ENCODE measurements at regions not wholly inside any gene's neighbourhood (a gene's known extent, or its start where the extent isn't known, plus 50 kb on each side); places are given as distances from the start of the nearest gene placed in this dataset.

DNA sequence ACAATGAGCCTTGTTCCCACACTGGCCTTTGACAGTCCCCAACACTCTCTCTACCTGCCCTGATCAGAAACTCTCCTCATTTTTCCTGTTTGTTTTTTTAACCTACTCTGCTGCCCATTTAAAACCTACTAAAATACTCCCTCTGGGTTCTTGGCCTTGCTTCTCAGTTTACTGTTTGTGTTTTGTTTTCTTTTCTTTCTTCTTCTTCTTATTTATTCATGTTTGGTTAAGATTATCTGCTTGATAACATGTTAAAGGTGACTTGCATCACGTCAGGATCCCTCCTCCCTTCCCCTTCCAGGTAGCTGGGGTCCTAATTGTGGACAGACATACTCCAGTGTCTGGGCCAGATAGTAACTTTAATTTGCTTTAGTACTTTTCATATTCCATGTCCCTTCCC, 95.0 kb upstream of the KCNA4 start:
- Mint-ChIP-seq H3K27ac (ENCODE audit: unreplicated experiment) (no peak overlapping the region), H3K36me3 (ENCODE audit: insufficient read depth, unreplicated experiment) (no peaks in the 10 kb centered on the region), H3K4me1 (ENCODE audit: low read depth, unreplicated experiment) (no peaks in the 10 kb centered on the region), H3K27me3 (ENCODE audit: insufficient read depth, unreplicated experiment) (peaks cover 7% of the 10 kb centered on the region), H3K4me3 (ENCODE audit: unreplicated experiment) (no peak overlapping the region), H3K9me3 (ENCODE audit: unreplicated experiment) (no peaks in the 10 kb centered on the region)
- DNase-seq, result no peak
- BruUV-seq (replicated peaks), result no TSS peak
- no peak overlapping the region for H3K4me3 ChIP-seq (ENCODE audit: low read depth, low read length)
- intact Hi-C loops (cut with micrococcal nuclease; ENCODE audit: unreplicated experiment), result no loop called here
- no peaks in the 10 kb centered on the region for H3K4me1 ChIP-seq
- ChIA-PET POLR2A (no interaction called here), CTCF (interaction anchor here (0.9 kb wide), 1 partner anchor 32 kb away, joined by 3 read pairs; no protein-coding TSS in a partner anchor)
- H3K27me3 ChIP-seq (replicated peaks; ENCODE audit: control insufficient read depth, insufficient read depth, low read length), result no peaks in the 10 kb centered on the region
- no peaks in the 10 kb centered on the region for H3K9me3 ChIP-seq
- TF ChIP-seq, protein P1, sequence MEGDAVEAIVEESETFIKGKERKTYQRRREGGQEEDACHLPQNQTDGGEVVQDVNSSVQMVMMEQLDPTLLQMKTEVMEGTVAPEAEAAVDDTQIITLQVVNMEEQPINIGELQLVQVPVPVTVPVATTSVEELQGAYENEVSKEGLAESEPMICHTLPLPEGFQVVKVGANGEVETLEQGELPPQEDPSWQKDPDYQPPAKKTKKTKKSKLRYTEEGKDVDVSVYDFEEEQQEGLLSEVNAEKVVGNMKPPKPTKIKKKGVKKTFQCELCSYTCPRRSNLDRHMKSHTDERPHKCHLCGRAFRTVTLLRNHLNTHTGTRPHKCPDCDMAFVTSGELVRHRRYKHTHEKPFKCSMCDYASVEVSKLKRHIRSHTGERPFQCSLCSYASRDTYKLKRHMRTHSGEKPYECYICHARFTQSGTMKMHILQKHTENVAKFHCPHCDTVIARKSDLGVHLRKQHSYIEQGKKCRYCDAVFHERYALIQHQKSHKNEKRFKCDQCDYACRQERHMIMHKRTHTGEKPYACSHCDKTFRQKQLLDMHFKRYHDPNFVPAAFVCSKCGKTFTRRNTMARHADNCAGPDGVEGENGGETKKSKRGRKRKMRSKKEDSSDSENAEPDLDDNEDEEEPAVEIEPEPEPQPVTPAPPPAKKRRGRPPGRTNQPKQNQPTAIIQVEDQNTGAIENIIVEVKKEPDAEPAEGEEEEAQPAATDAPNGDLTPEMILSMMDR (IDR thresholded peaks at IDR 0.05; ENCODE audit: insufficient read depth in 1 of 2, low read depth in 1 of 2, low read length in 1 of 2, severe bottlenecking in 1 of 2, unreplicated experiment in 1 of 2), result no peak
- H3K36me3 ChIP-seq (ENCODE audit: control insufficient read depth, insufficient read depth, low read length), result no peaks in the 10 kb centered on the region

DNA sequence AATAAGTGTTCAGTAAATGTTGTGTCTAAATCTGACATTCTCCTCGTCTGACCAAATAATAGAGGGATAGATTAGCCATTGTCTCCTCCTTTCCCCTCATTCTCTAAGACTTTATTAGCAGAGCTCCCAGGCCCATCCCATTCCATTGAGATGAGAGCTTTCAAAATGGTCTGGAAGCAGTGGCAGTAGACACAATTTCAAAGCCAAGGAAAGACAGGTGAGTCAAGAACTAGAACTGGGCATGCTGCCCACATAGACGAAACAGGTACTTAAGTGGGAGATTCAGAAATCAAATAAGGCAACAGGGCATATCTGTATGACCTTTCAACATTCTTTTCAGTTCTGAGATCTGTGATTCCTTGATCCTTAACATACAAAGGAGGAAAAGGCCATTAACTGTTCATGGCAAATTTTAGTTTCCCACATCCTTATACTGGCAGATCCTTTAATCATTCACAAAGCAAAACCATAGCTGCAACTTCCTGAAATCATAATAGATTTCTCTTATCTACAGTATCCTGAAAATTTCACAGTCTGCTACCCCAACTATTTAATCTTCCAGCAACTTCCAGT, 96.6 kb upstream of the KCNA4 start:
- Mint-ChIP-seq H3K9me3 (ENCODE audit: unreplicated experiment) (no peaks in the 10 kb centered on the region), H3K27ac (ENCODE audit: unreplicated experiment) (no peak overlapping the region), H3K4me3 (ENCODE audit: unreplicated experiment) (no peak overlapping the region), H3K27me3 (ENCODE audit: insufficient read depth, unreplicated experiment) (peaks cover 7% of the 10 kb centered on the region), H3K4me1 (ENCODE audit: low read depth, unreplicated experiment) (no peaks in the 10 kb centered on the region), H3K36me3 (ENCODE audit: insufficient read depth, unreplicated experiment) (no peaks in the 10 kb centered on the region)
- ChIA-PET POLR2A (no interaction called here), CTCF (no interaction called here)
- BruUV-seq (replicated peaks), result no TSS peak
- TF ChIP-seq, protein P1 (IDR thresholded peaks at IDR 0.05; ENCODE audit: insufficient read depth in 1 of 2, low read depth in 1 of 2, low read length in 1 of 2, severe bottlenecking in 1 of 2, unreplicated experiment in 1 of 2), result no peak
- Histone ChIP-seq H3K4me3 (ENCODE audit: low read depth, low read length) (no peak overlapping the region), H3K36me3 (ENCODE audit: control insufficient read depth, insufficient read depth, low read length) (no peaks in the 10 kb centered on the region), H3K27me3 (replicated peaks; ENCODE audit: control insufficient read depth, insufficient read depth, low read length) (no peaks in the 10 kb centered on the region), H3K9me3 (no peaks in the 10 kb centered on the region), H3K4me1 (no peaks in the 10 kb centered on the region)
- DNase-seq, result no peak
- intact Hi-C loops (cut with micrococcal nuclease; ENCODE audit: unreplicated experiment), result no loop called here

DNA sequence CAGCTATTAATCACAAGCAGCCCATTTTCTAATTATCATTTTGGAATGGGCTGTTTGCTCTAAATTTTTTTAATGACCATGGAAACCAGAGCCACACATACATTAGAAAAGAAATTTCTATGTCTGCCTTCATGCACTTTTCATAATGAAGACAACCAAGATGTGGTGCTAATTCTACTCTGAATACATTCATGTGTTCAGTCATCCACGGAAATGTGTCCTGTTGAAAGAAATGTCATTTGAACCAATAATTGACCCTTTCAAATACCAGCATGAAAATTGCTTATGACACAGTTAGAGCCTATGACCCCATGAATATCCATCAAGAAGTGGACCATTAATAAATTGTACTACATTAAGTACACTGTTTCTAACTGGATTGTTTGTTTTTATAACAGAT, 99.7 kb upstream of the KCNA4 start:
- Mint-ChIP-seq H3K27me3 (ENCODE audit: insufficient read depth, unreplicated experiment) (peaks cover 4% of the 10 kb centered on the region), H3K27ac (ENCODE audit: unreplicated experiment) (no peak overlapping the region), H3K36me3 (ENCODE audit: insufficient read depth, unreplicated experiment) (no peaks in the 10 kb centered on the region), H3K4me1 (ENCODE audit: low read depth, unreplicated experiment) (no peaks in the 10 kb centered on the region), H3K4me3 (ENCODE audit: unreplicated experiment) (no peak overlapping the region), H3K9me3 (ENCODE audit: unreplicated experiment) (no peaks in the 10 kb centered on the region)
- intact Hi-C loops (cut with micrococcal nuclease; ENCODE audit: unreplicated experiment), result no loop called here
- Histone ChIP-seq H3K4me3 (ENCODE audit: low read depth, low read length) (no peak overlapping the region), H3K9me3 (no peaks in the 10 kb centered on the region), H3K4me1 (no peaks in the 10 kb centered on the region), H3K36me3 (ENCODE audit: control insufficient read depth, insufficient read depth, low read length) (no peaks in the 10 kb centered on the region), H3K27me3 (replicated peaks; ENCODE audit: control insufficient read depth, insufficient read depth, low read length) (no peaks in the 10 kb centered on the region)
- no TSS peak for BruUV-seq (replicated peaks)
- POLR2A ChIA-PET, result no interaction called here
- CTCF ChIA-PET, result interaction anchor here (1.2 kb wide), 1 partner anchor 12 kb away, joined by 7 read pairs; no protein-coding TSS in a partner anchor
- TF ChIP-seq, protein P1 (IDR thresholded peaks at IDR 0.05; ENCODE audit: insufficient read depth in 1 of 2, low read depth in 1 of 2, low read length in 1 of 2, severe bottlenecking in 1 of 2, unreplicated experiment in 1 of 2), result no peak
- DNase-seq, result no peak
